WTC11 (cell line): ENCODE measurements at regions not wholly inside any gene's neighbourhood (a gene's known extent, or its start where the extent isn't known, plus 50 kb on each side); places are given as distances from the start of the nearest gene placed in this dataset.

Experiments
- IRF1 ChIP-seq: sonication (generic); formaldehyde crosslinking; IDR thresholded peaks from 2 replicates; pipeline ENCODE4 v1.8.0; 2023; ENCODE audit warnings: missing genetic modification reagents
- JUN ChIP-seq: sonication (generic); formaldehyde crosslinking; IDR thresholded peaks from 2 replicates; pipeline ENCODE4 v1.8.0; 2023; ENCODE audit warnings: mild to moderate bottlenecking, missing genetic modification reagents
- USF1 ChIP-seq: sonication (generic); formaldehyde crosslinking; IDR thresholded peaks from 2 replicates; pipeline ENCODE4 v1.8.0; 2022; ENCODE audit warnings: mild to moderate bottlenecking, missing genetic modification reagents
- TF ChIP-seq, protein P1 (sequence below): sonication (generic); formaldehyde crosslinking; conservative IDR thresholded peaks from 2 replicates; pipeline ENCODE4 v1.8.1; 2023; ENCODE audit warnings: mild to moderate bottlenecking, low read depth, missing genetic modification reagents, moderate library complexity

DNA sequence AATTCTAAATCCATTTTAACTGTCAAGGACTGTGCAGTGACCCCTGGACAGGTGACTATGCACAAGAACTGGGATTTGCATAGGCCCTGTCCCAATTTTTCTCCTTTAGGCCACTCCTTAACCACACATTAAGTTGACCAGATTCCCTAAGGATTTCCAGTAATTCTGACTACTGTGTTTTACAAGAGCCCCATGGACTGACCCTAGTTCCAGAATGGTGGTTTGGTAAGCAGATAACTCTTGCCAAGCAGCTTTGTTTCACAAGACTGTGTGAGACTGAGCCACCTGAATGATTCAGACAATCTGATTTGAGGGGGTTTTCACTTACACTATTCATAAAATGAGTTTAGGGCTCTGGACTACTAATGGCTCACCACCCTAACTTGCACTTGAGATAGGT lies 535.8 kb downstream of the ZBBX start:
- TF ChIP-seq IRF1 (CRISPR knock-in tag) (no peak), USF1 (CRISPR knock-in tag) (no peak), JUN (CRISPR knock-in tag) (no peak)
- TF ChIP-seq, protein P1, sequence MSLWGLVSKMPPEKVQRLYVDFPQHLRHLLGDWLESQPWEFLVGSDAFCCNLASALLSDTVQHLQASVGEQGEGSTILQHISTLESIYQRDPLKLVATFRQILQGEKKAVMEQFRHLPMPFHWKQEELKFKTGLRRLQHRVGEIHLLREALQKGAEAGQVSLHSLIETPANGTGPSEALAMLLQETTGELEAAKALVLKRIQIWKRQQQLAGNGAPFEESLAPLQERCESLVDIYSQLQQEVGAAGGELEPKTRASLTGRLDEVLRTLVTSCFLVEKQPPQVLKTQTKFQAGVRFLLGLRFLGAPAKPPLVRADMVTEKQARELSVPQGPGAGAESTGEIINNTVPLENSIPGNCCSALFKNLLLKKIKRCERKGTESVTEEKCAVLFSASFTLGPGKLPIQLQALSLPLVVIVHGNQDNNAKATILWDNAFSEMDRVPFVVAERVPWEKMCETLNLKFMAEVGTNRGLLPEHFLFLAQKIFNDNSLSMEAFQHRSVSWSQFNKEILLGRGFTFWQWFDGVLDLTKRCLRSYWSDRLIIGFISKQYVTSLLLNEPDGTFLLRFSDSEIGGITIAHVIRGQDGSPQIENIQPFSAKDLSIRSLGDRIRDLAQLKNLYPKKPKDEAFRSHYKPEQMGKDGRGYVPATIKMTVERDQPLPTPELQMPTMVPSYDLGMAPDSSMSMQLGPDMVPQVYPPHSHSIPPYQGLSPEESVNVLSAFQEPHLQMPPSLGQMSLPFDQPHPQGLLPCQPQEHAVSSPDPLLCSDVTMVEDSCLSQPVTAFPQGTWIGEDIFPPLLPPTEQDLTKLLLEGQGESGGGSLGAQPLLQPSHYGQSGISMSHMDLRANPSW (CRISPR knock-in tag): no peak
